GM12878 (cell line): ENCODE measurements at regions not wholly inside any gene's neighbourhood (a gene's known extent, or its start where the extent isn't known, plus 50 kb on each side); places are given as distances from the start of the nearest gene placed in this dataset.
A peak's percentile ranks its signal among the peaks of the same experiment; 100 is the strongest.

ENCODE experiments used
- ATAC-seq: fragments of 200-7000 bp; cut with Tn5 transposase; 3 replicates; pipeline ENCODE4 v1.9.1; 2020; ENCODE audit warnings: mild to moderate bottlenecking, moderate library complexity
- BruUV-seq: library from RNA; stranded (reverse); fragments of 400-500 nt; replicated peaks from 2 replicates; lab custom pipeline; 2021; lab: Mats Ljungman, UMichigan
- CTCF ChIA-PET: fragments of 300-600 bp; sonication (Branson Sonifier 250); formaldehyde crosslinking; extraction: SDS; loops from one replicate; lab custom pipeline; 2021; ENCODE audit warnings: inconsistent platforms; lab: Yijun Ruan, JAX
- POLR2A ChIA-PET: fragments of 350-600 bp; formaldehyde crosslinking; extraction: SDS; loops from one replicate; lab custom pipeline; 2021; ENCODE audit warnings: inconsistent platforms; lab: Charles Lee
- RAD21 ChIA-PET: fragments of 300-600 bp; sonication (Branson Sonifier 250); formaldehyde crosslinking; loops from one replicate; lab custom pipeline; 2023; ENCODE audit warnings: antibody characterized with exemption; ENCODE audit not compliant: unreplicated experiment; lab: Charles Lee
- SMC1A ChIA-PET: fragments of 300-600 bp; sonication (Branson Sonifier 250); formaldehyde crosslinking; loops from one replicate; lab custom pipeline; 2023; ENCODE audit not compliant: unreplicated experiment, uncharacterized antibody; lab: Charles Lee
- DNase-seq: peaks from one replicate; pipeline ENCODE4 v3.0.0-alpha.2; 2011; ENCODE audit warnings: low read depth, low spot score
- FAIRE-seq: peaks from 3 replicates; lab custom pipeline; 2011; peaks lifted over from hg19 to GRCh38; lab: Jason Lieb, UNC
- H2AFZ ChIP-seq: 2 replicates; pipeline ENCODE4 v1.6.0; 2011; ENCODE audit warnings: low read depth, low read length, control low read depth; ENCODE audit not compliant: control insufficient read depth
- H3K27ac ChIP-seq: 2 replicates; pipeline ENCODE4 v1.5.1; 2011; ENCODE audit warnings: control low read depth; ENCODE audit not compliant: control insufficient read depth, insufficient read depth
- H3K27me3 ChIP-seq, 2 experiments: replicated peaks in 1 of 2; 2 replicates each; pipeline versions ENCODE4 v1.6.0 to v1.6.1; 2011; ENCODE audit warnings: low read length in 1 of 2; ENCODE audit not compliant: control insufficient read depth in 2 of 2, insufficient read depth in 2 of 2
- H3K36me3 ChIP-seq, 2 experiments: 2 replicates each; pipeline ENCODE4 v1.5.1; 2011; ENCODE audit warnings: low read length in 1 of 2; ENCODE audit not compliant: control insufficient read depth in 2 of 2, insufficient read depth in 2 of 2
- H3K4me1 ChIP-seq: 2 replicates; pipeline ENCODE4 v1.6.1; 2011; ENCODE audit warnings: mild to moderate bottlenecking, low read length, moderate library complexity, mixed read lengths; ENCODE audit not compliant: control insufficient read depth, insufficient read depth
- H3K4me2 ChIP-seq: 2 replicates; pipeline ENCODE4 v1.6.0; 2011; ENCODE audit warnings: control low read depth; ENCODE audit not compliant: control insufficient read depth, insufficient read depth
- H3K4me3 ChIP-seq: fragments of 200-600 bp; sonication (generic); 2 replicates; pipeline ENCODE4 v1.5.1; 2016
- H3K79me2 ChIP-seq: 2 replicates; pipeline ENCODE4 v1.6.0; 2011; ENCODE audit warnings: low read length; ENCODE audit not compliant: control insufficient read depth, insufficient read depth
- H3K9ac ChIP-seq: 2 replicates; pipeline ENCODE4 v1.8.0; 2011; ENCODE audit warnings: low read length, control low read depth, mixed read lengths; ENCODE audit not compliant: control insufficient read depth, insufficient read depth
- H3K9me3 ChIP-seq: replicated peaks from 3 replicates; pipeline ENCODE4 v1.5.1; 2011; ENCODE audit warnings: mild to moderate bottlenecking, low read length; ENCODE audit not compliant: control insufficient read depth, insufficient read depth
- H4K20me1 ChIP-seq: 2 replicates; pipeline ENCODE4 v1.6.0; 2011; ENCODE audit not compliant: control insufficient read depth, insufficient read depth
- BACH1 ChIP-seq: fragments of 450-650 bp; IDR thresholded peaks from 2 replicates; pipeline ENCODE4 v1.6.1; 2017; ENCODE audit warnings: mild to moderate bottlenecking, borderline replicate concordance
- CREB1 ChIP-seq: IDR thresholded peaks from 2 replicates; pipeline ENCODE4 v1.6.1; 2012; ENCODE audit warnings: low read depth, mild to moderate bottlenecking, inconsistent platforms
- CREM ChIP-seq: IDR thresholded peaks from 2 replicates; pipeline ENCODE4 v1.6.1; 2014; ENCODE audit warnings: antibody characterized with exemption, low read depth
- IKZF1 ChIP-seq: fragments of 450-650 bp; conservative IDR thresholded peaks from 2 replicates; pipeline ENCODE4 v1.6.1; 2017; ENCODE audit warnings: antibody characterized with exemption, mild to moderate bottlenecking
- MLLT1 ChIP-seq: fragments of 450-650 bp; IDR thresholded peaks from 2 replicates; pipeline ENCODE4 v1.6.1; 2016; ENCODE audit warnings: mild to moderate bottlenecking
- NBN ChIP-seq: fragments of 450-650 bp; IDR thresholded peaks from 2 replicates; pipeline ENCODE4 v1.6.1; 2016
- POLR2A ChIP-seq: IDR thresholded peaks from 2 replicates; pipeline ENCODE4 v1.6.1; 2011; ENCODE audit warnings: low read depth, mild to moderate bottlenecking, low read length
- POLR2AphosphoS5 ChIP-seq: IDR thresholded peaks from 2 replicates; pipeline ENCODE4 v1.6.1; 2011; ENCODE audit warnings: mild to moderate bottlenecking, low read length, inconsistent platforms
- POU2F2 ChIP-seq: IDR thresholded peaks from 3 replicates; pipeline ENCODE4 v1.6.1; 2011; ENCODE audit warnings: low read depth, mild to moderate bottlenecking, low read length, borderline replicate concordance
- RAD21 ChIP-seq: IDR thresholded peaks from 2 replicates; pipeline ENCODE4 v1.6.1; 2011; ENCODE audit warnings: mild to moderate bottlenecking, low read depth, low read length, moderate library complexity; ENCODE audit not compliant: insufficient read depth
- SMAD1 ChIP-seq: fragments of 450-650 bp; IDR thresholded peaks from 2 replicates; pipeline ENCODE4 v1.6.1; 2018; ENCODE audit warnings: mild to moderate bottlenecking, low read depth; ENCODE audit not compliant: partially characterized antibody
- SMAD5 ChIP-seq: IDR thresholded peaks from 2 replicates; pipeline ENCODE4 v1.6.1; 2016; ENCODE audit warnings: antibody characterized with exemption, low read depth
- SPI1 ChIP-seq: IDR thresholded peaks from 2 replicates; pipeline ENCODE4 v1.6.1; 2011; ENCODE audit warnings: low read depth, mild to moderate bottlenecking, low read length, moderate library complexity, borderline replicate concordance; ENCODE audit not compliant: insufficient read depth
- YY1 ChIP-seq: IDR thresholded peaks from 2 replicates; pipeline ENCODE4 v1.6.1; 2011; ENCODE audit warnings: low read depth, mild to moderate bottlenecking, low read length
- ZNF687 ChIP-seq: fragments of 450-650 bp; IDR thresholded peaks from 2 replicates; pipeline ENCODE4 v1.6.1; 2017; ENCODE audit warnings: mild to moderate bottlenecking, moderate library complexity
- WGBS: methylation state at CpG from one replicate; pipeline ENCODE4 v1.1.6; 2016; ENCODE audit warnings: low lambda C conversion rate; ENCODE audit not compliant: insufficient replicate concordance, insufficient coverage; ENCODE audit errors: missing lambda C conversion rate; 5-methylcytosine and 5-hydroxymethylcytosine counted together
- in situ Hi-C: fragments of 300-500 bp; cut with MboI; formaldehyde crosslinking; loops from 9 replicates; pipeline ENCODE4 v1.14.3; 2018; ENCODE audit warnings: mixed read lengths
- intact Hi-C: fragments of 100-400 bp; cut with micrococcal nuclease; formaldehyde crosslinking; loops from one replicate; pipeline ENCODE4 v1.14.2; 2022; ENCODE audit not compliant: unreplicated experiment

- SMC1A ChIA-PET, result interaction anchor here (0.6 to 6.9 kb wide), 20 partner anchors 11 to 306 kb away, joined by 3 to 246 read pairs (median 4); no protein-coding TSS in a partner anchor
- POLR2A ChIA-PET, result interaction anchor here (0.6 to 6.3 kb wide), 8 partner anchors 13 to 95 kb away, joined by 3 to 84 read pairs (median 8); no protein-coding TSS in a partner anchor
- FAIRE-seq, result no peak
- TF ChIP-seq SPI1, result peak; percentile 63
- TF ChIP-seq SMAD5, result peak; percentile 37; the same call in 1 of the 2 replicates
- TF ChIP-seq CREB1, result peak; percentile 64; the same call in 1 of the 2 replicates
- TF ChIP-seq CREM, result peak; percentile 54; the same call in 1 of the 2 replicates
- peak; percentile 18 for TF ChIP-seq IKZF1
- TF ChIP-seq MLLT1, result peak; percentile 88; the same call in 1 of the 2 replicates
- TF ChIP-seq YY1, result peak; percentile 25; the same call in 1 of the 2 replicates
- TF ChIP-seq POLR2A, result no peak
- peak; percentile 33; the same call in 1 of the 2 replicates for TF ChIP-seq NBN
- peak; percentile 79; the same call in 1 of the 2 replicates for TF ChIP-seq POLR2AphosphoS5
- peak; percentile 72 for TF ChIP-seq ZNF687
- TF ChIP-seq BACH1, result 0 out of 2 replicates have a peak, but pooled peaks have one; percentile 6
- TF ChIP-seq POU2F2, result peak; percentile 87; the same call in 2 of the 3 replicates
- TF ChIP-seq RAD21, result 0 out of 2 replicates have a peak, but pooled peaks have one; percentile 10
- TF ChIP-seq SMAD1, result peak; percentile 16
These were observed 99.8 kb downstream of the CDC42EP3 start for GRCh38 chr2:37571587-37572136.

More at GRCh38 chr2:37571587-37572136, 99.8 kb downstream of the CDC42EP3 start:
- ChIA-PET CTCF (interaction anchor here (0.7 to 4.1 kb wide), 13 partner anchors 14 to 306 kb away, joined by 3 to 24 read pairs (median 5); no protein-coding TSS in a partner anchor), RAD21 (interaction anchor here (0.7 to 6.3 kb wide), 16 partner anchors 13 to 157 kb away, joined by 3 to 123 read pairs (median 6); partner anchors contain the start of gene CDC42EP3)
- Histone ChIP-seq H3K27ac (peak overlapping the region; percentile 90), H3K79me2 (no peaks in the 10 kb centered on the region; the same call in 1 of the 2 replicates), H4K20me1 (no peaks in the 10 kb centered on the region), H2AFZ (peak overlapping the region; percentile 40; the same call in 1 of the 2 replicates), H3K27me3 (no peaks in the 10 kb centered on the region), H3K4me3 (peak overlapping the region; percentile 0; the same call in 1 of the 2 replicates), H3K4me1 (peaks cover 41% of the 10 kb centered on the region), H3K36me3 (peaks cover 0 to 1% of the 10 kb centered on the region in 2 experiments; a peak in 2 of 4 replicates), H3K9ac (peak overlapping the region; percentile 63), H3K4me2 (peak overlapping the region; percentile 40), H3K9me3 (peaks cover 5% of the 10 kb centered on the region; the same call in 2 of the 3 replicates)
- 24% methylated on average over 7 of the region's 7 CpGs for WGBS
- no peak for DNase-seq
- in situ Hi-C loops (no loop called here), intact Hi-C loops (loop anchor here (1.0 to 2.0 kb wide), 8 partner anchors 15 to 281 kb away; no protein-coding TSS in a partner anchor)
- peak; percentile 33 for ATAC-seq
- BruUV-seq, result no TSS peak
